Memory B cell (primary cell): ENCODE measurements at regions not wholly inside any gene's neighbourhood (a gene's known extent, or its start where the extent isn't known, plus 50 kb on each side); places are given as distances from the start of the nearest gene placed in this dataset.

ENCODE experiments used
- ATAC-seq: fragments of 150-1000 bp; cut with Tn5 transposase; 2 replicates; pipeline ENCODE4 v1.10.0; 2021; ENCODE audit warnings: low read depth, mild to moderate bottlenecking, moderate library complexity
- DNase-seq, 2 donors: peaks; one replicate each; pipeline ENCODE4 v3.0.0; 2022; ENCODE audit warnings: low spot score in 2 of 2
- H3K27ac Mint-ChIP-seq: one replicate; pipeline ENCODE4 v1.8.0; 2022; ENCODE audit warnings: mild to moderate bottlenecking, moderate library complexity, mixed read lengths
- H3K27me3 Mint-ChIP-seq: one replicate; pipeline ENCODE4 v1.8.0; 2022; ENCODE audit warnings: mixed read lengths
- H3K36me3 Mint-ChIP-seq: one replicate; pipeline ENCODE4 v1.8.0; 2022; ENCODE audit warnings: mild to moderate bottlenecking, mixed read lengths
- H3K4me1 Mint-ChIP-seq: one replicate; pipeline ENCODE4 v1.8.0; 2022; ENCODE audit warnings: mixed read lengths
- H3K4me3 Mint-ChIP-seq: one replicate; pipeline ENCODE4 v1.8.0; 2022; ENCODE audit warnings: mild to moderate bottlenecking, moderate library complexity, mixed read lengths
- H3K9me3 Mint-ChIP-seq: one replicate; pipeline ENCODE4 v1.8.0; 2022; ENCODE audit warnings: mixed read lengths

GRCh38 chr18:47758000-47758399, 172.5 kb downstream of the SMAD2 start:
- Mint-ChIP-seq H3K27ac (no peak overlapping the region), H3K9me3 (peaks cover 6% of the 10 kb centered on the region), H3K27me3 (peaks cover 22% of the 10 kb centered on the region), H3K4me1 (peaks cover 5% of the 10 kb centered on the region), H3K36me3 (no peaks in the 10 kb centered on the region), H3K4me3 (no peak overlapping the region)
- ATAC-seq = no peak
- DNase-seq = no peak

- no peak for ATAC-seq
- peaks cover 6% of the 10 kb centered on the region for H3K9me3 Mint-ChIP-seq
- H3K4me1 Mint-ChIP-seq = peaks cover 5% of the 10 kb centered on the region
- H3K4me3 Mint-ChIP-seq = no peak overlapping the region
- H3K27me3 Mint-ChIP-seq = peaks cover 19% of the 10 kb centered on the region
- peak; percentile 45 to 56 for DNase-seq
- H3K36me3 Mint-ChIP-seq = no peaks in the 10 kb centered on the region
- H3K27ac Mint-ChIP-seq = no peak overlapping the region
These were observed 174.0 kb downstream of the SMAD2 start for GRCh38 chr18:47756364-47757016.

- DNase-seq = no peak
- Mint-ChIP-seq H3K27ac (no peak overlapping the region), H3K4me1 (peaks cover 5% of the 10 kb centered on the region), H3K27me3 (peaks cover 15% of the 10 kb centered on the region), H3K9me3 (peaks cover 3% of the 10 kb centered on the region), H3K4me3 (no peak overlapping the region), H3K36me3 (no peaks in the 10 kb centered on the region)
- ATAC-seq = no peak
These were observed 175.4 kb downstream of the SMAD2 start for GRCh38 chr18:47755102-47755456.

GRCh38 chr18:47754311-47755101, 176.0 kb downstream of the SMAD2 start:
- Mint-ChIP-seq H3K4me1 (peaks cover 5% of the 10 kb centered on the region), H3K27ac (no peak overlapping the region), H3K36me3 (no peaks in the 10 kb centered on the region), H3K9me3 (peaks cover 3% of the 10 kb centered on the region), H3K27me3 (peaks cover 15% of the 10 kb centered on the region), H3K4me3 (no peak overlapping the region)
- no peak for ATAC-seq
- no peak for DNase-seq

GRCh38 chr18:47752796-47753645, 177.4 kb downstream of the SMAD2 start:
- H3K9me3 Mint-ChIP-seq = no peaks in the 10 kb centered on the region
- DNase-seq (no peak), ATAC-seq (no peak)
- H3K4me1 Mint-ChIP-seq = peaks cover 9% of the 10 kb centered on the region
- no peaks in the 10 kb centered on the region for H3K36me3 Mint-ChIP-seq
- no peak overlapping the region for H3K27ac Mint-ChIP-seq
- peaks cover 15% of the 10 kb centered on the region for H3K27me3 Mint-ChIP-seq
- H3K4me3 Mint-ChIP-seq = no peak overlapping the region

- DNase-seq = no peak
- H3K9me3 Mint-ChIP-seq = no peaks in the 10 kb centered on the region
- H3K27me3 Mint-ChIP-seq = peaks cover 9% of the 10 kb centered on the region
These were observed 179.5 kb downstream of the SMAD2 start for GRCh38 chr18:47750889-47751423.

GRCh38 chr18:47749600-47749973, 180.9 kb downstream of the SMAD2 start:
- Mint-ChIP-seq H3K9me3 (no peaks in the 10 kb centered on the region), H3K4me3 (no peak overlapping the region), H3K27ac (no peak overlapping the region), H3K36me3 (no peaks in the 10 kb centered on the region), H3K4me1 (peaks cover 5% of the 10 kb centered on the region), H3K27me3 (peaks cover 6% of the 10 kb centered on the region)
- ATAC-seq = no peak
- no peak for DNase-seq

More at GRCh38 chr18:47750889-47751423, 179.5 kb downstream of the SMAD2 start:
- no peak for ATAC-seq
- H3K4me3 Mint-ChIP-seq = no peak overlapping the region
- no peak overlapping the region for H3K27ac Mint-ChIP-seq
- H3K36me3 Mint-ChIP-seq = no peaks in the 10 kb centered on the region
- H3K4me1 Mint-ChIP-seq = peaks cover 6% of the 10 kb centered on the region

GRCh38 chr18:47748847-47749599, 181.4 kb downstream of the SMAD2 start:
- DNase-seq (peak; percentile 88 to 96), ATAC-seq (peak; percentile 97)
- Mint-ChIP-seq H3K9me3 (no peaks in the 10 kb centered on the region), H3K4me3 (peak overlapping the region; percentile 51), H3K4me1 (peaks cover 3% of the 10 kb centered on the region), H3K27ac (no peak overlapping the region), H3K27me3 (peaks cover 3% of the 10 kb centered on the region), H3K36me3 (no peaks in the 10 kb centered on the region)

- no peaks in the 10 kb centered on the region for H3K36me3 Mint-ChIP-seq
- H3K9me3 Mint-ChIP-seq = no peaks in the 10 kb centered on the region
- DNase-seq = no peak
- H3K27ac Mint-ChIP-seq = no peak overlapping the region
- ATAC-seq = no peak
- peaks cover 3% of the 10 kb centered on the region for H3K4me1 Mint-ChIP-seq
- H3K4me3 Mint-ChIP-seq = no peak overlapping the region
- H3K27me3 Mint-ChIP-seq = peaks cover 2% of the 10 kb centered on the region
These were observed 182.2 kb downstream of the SMAD2 start for GRCh38 chr18:47748093-47748796.

GRCh38 chr18:47747260-47747795, 183.1 kb downstream of the SMAD2 start:
- Mint-ChIP-seq H3K4me3 (no peak overlapping the region), H3K9me3 (no peaks in the 10 kb centered on the region), H3K4me1 (peaks cover 3% of the 10 kb centered on the region), H3K27ac (no peak overlapping the region), H3K27me3 (peaks cover 1% of the 10 kb centered on the region), H3K36me3 (no peaks in the 10 kb centered on the region)
- no peak for ATAC-seq
- no peak for DNase-seq

- ATAC-seq (no peak), DNase-seq (no peak)
- Mint-ChIP-seq H3K27me3 (peaks cover 1% of the 10 kb centered on the region), H3K36me3 (no peaks in the 10 kb centered on the region), H3K27ac (no peak overlapping the region), H3K9me3 (no peaks in the 10 kb centered on the region), H3K4me3 (no peak overlapping the region), H3K4me1 (peaks cover 3% of the 10 kb centered on the region)
These were observed 183.8 kb downstream of the SMAD2 start for GRCh38 chr18:47746615-47747014.

GRCh38 chr18:47745227-47745626, 185.2 kb downstream of the SMAD2 start:
- Mint-ChIP-seq H3K4me1 (peaks cover 3% of the 10 kb centered on the region), H3K27me3 (peaks cover 1% of the 10 kb centered on the region), H3K4me3 (no peak overlapping the region), H3K36me3 (no peaks in the 10 kb centered on the region), H3K27ac (no peak overlapping the region), H3K9me3 (no peaks in the 10 kb centered on the region)
- ATAC-seq (no peak), DNase-seq (no peak)

GRCh38 chr18:47737956-47738355, 192.5 kb downstream of the SMAD2 start:
- no peak for ATAC-seq

More at GRCh38 chr18:47737956-47738355, 192.5 kb downstream of the SMAD2 start:
- Mint-ChIP-seq H3K27me3 (peaks cover 17% of the 10 kb centered on the region), H3K36me3 (peaks cover 3% of the 10 kb centered on the region), H3K4me1 (peaks cover 3% of the 10 kb centered on the region), H3K4me3 (no peak overlapping the region), H3K9me3 (peaks cover 3% of the 10 kb centered on the region), H3K27ac (no peak overlapping the region)
- peak in 1 of 2 donors; percentile 2 for DNase-seq
